ENCODE measurements at regions not wholly inside any gene's neighbourhood (a gene's known extent, or its start where the extent isn't known, plus 50 kb on each side); places are given as distances from the start of the nearest gene placed in this dataset.

- DNase-seq (ENCODE audit: low spot score): no peak
Observed at GRCh38 chr9:1962588-1963106, 52.5 kb upstream of the SMARCA2 start.

- DNase-seq (ENCODE audit: low spot score): no peak
Observed at GRCh38 chr9:1964093-1964492, 51.1 kb upstream of the SMARCA2 start.

Data from germinal center (tissue), 1 donor.